GM10248 (cell line): ENCODE measurements at regions not wholly inside any gene's neighbourhood (a gene's known extent, or its start where the extent isn't known, plus 50 kb on each side); places are given as distances from the start of the nearest gene placed in this dataset.
"Not testable (repeated sequence)": the region's sequence is repeated elsewhere in the genome, so short reads cannot be mapped to it uniquely, and the experiment has no call there.

Experiments used
- CTCF ChIA-PET: fragments of 300-600 bp; sonication (Branson Sonifier 250); formaldehyde crosslinking; extraction: SDS; loops from one replicate; lab custom pipeline; 2021; ENCODE audit warnings: antibody characterized with exemption; lab: Yijun Ruan, JAX
- POLR2A ChIA-PET: fragments of 350-650 bp; sonication (Branson Sonifier 250); formaldehyde crosslinking; extraction: SDS; loops from one replicate; lab custom pipeline; 2020; ENCODE audit warnings: antibody characterized with exemption; lab: Yijun Ruan, JAX
- DNase-seq: peaks from one replicate; pipeline ENCODE4 v3.0.0; 2012; ENCODE audit errors: extremely low spot score
- CTCF ChIP-seq: IDR thresholded peaks from 2 replicates; pipeline ENCODE4 v1.5.1; 2012; ENCODE audit warnings: mild to moderate bottlenecking, low read depth; ENCODE audit errors: extremely low read depth, missing control alignments, control extremely low read depth

- no peak for DNase-seq
- CTCF ChIA-PET: interaction anchor here (1.0 kb wide), 1 partner anchor 12 kb away, joined by 4 read pairs; no protein-coding TSS in a partner anchor
- no peak for TF ChIP-seq CTCF
- POLR2A ChIA-PET: no interaction called here
Measured at GRCh38 chr4:112832493-112832892, 195.6 kb downstream of the LARP7 start.

DNA sequence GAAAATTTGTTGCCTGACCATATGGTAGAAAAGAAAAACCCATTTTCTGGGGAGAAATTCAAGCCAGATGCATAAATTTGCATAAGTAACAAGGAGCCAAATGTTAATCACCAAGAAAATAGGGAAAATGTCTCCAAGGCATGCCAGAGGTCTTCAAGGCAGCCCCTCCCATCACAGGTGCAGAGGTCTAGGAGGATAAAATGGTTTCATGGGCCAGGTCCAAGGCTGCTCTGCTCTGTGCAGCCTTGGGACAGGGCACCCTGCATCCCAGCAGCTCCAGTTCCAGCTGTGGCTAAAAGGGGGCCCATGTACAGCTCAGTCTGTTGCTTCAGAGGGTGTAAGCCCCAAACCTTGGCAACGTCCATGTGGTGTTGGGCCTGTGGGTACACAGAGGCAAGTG is 200.0 kb downstream of the LARP7 start:
- TF ChIP-seq CTCF: no peak
- no peak for DNase-seq
- ChIA-PET CTCF (interaction anchor here (0.7 to 1.0 kb wide), 3 partner anchors 9 to 115 kb away, joined by 3 read pairs; no protein-coding TSS in a partner anchor), POLR2A (no interaction called here)

DNA sequence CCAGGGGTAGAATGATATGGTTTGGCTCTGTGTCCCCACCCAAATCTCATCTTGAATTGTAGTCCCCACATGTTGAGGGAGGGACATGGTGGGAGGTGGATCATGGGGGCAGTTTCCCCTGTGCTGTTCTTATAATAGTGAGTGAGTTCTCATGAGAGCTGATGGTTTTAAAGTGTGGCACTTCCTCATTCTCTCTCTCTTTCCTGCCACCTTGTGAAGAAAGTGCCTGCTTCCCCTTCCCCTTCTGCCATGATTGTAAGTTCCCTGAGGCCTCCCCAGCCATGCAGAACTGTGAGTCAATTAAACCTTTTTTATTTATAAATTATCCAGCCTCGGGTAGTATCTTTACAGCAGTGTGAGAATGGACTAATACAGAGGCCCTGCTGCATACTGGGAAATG is 201.1 kb downstream of the LARP7 start:
- POLR2A ChIA-PET, DNase-seq: not testable (repeated sequence)

GRCh38 chr4:112840061-112840460 is 203.1 kb downstream of the LARP7 start:
- CTCF ChIA-PET: interaction anchor here (0.9 to 2.0 kb wide), 6 partner anchors 9 to 80 kb away, joined by 3 to 5 read pairs (median 4); no protein-coding TSS in a partner anchor
- no peak for DNase-seq
- TF ChIP-seq CTCF: no peak
- POLR2A ChIA-PET: no interaction called here

More for the DNA sequence above, 201.1 kb downstream of the LARP7 start:
- CTCF ChIA-PET: interaction anchor here (1.0 kb wide), 1 partner anchor 75 kb away, joined by 3 read pairs; no protein-coding TSS in a partner anchor

- no peak for TF ChIP-seq CTCF
- no peak for DNase-seq
- ChIA-PET CTCF (interaction anchor here (0.9 to 2.0 kb wide), 8 partner anchors 9 to 98 kb away, joined by 3 to 5 read pairs (median 3); no protein-coding TSS in a partner anchor), POLR2A (no interaction called here)
Measured at GRCh38 chr4:112840619-112841018, 203.7 kb downstream of the LARP7 start.

DNA sequence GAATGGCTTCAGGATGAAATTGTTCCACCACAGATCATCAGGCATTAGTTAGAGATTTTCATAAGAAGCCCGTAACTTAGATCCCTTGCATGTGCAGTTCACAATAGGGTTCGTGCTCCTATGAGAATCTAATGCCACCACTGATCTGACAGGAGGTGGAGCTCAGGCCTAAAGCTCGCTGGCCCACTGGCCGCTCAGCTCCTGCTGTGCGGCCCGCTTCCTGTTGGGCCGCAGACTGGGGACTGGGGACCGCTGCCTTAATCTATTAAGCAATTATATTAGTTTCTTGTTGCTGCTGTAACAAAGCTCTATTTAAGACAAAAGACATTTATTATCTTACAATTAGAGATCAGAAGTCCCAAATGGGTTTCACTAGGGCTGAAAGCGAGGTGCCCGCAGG is 205.6 kb downstream of the LARP7 start:
- TF ChIP-seq CTCF: no peak
- no peak for DNase-seq
- POLR2A ChIA-PET: no interaction called here
- CTCF ChIA-PET: interaction anchor here (0.8 kb wide), 1 partner anchor 91 kb away, joined by 3 read pairs; no protein-coding TSS in a partner anchor

DNA sequence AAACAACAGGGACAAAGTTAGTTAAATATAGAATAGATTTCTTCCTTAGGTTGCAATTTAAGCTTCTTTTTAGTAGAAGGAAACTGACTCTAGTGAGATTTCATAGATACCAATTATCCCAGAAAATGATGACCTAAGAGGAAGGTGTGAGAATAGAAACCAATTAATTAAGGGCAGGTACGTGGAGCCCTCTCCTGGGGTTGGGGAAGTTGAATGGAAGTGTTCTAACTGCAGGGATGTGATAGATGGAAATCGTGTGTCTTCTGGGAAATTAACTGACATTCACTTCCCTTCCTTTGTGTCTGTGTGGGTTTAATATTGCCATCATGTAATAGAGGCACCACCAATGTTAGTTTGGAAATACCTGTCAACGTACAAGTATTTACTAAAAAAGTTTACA is 204.1 kb upstream of the ANK2 start:
- DNase-seq: no peak
- POLR2A ChIA-PET: no interaction called here
- TF ChIP-seq CTCF: no peak
- CTCF ChIA-PET: interaction anchor here (1.1 to 1.7 kb wide), 2 partner anchors 11 to 17 kb away, joined by 3 to 5 read pairs; no protein-coding TSS in a partner anchor
